ENCODE measurements at regions not wholly inside any gene's neighbourhood (a gene's known extent, or its start where the extent isn't known, plus 50 kb on each side); places are given as distances from the start of the nearest gene placed in this dataset.

DNA sequence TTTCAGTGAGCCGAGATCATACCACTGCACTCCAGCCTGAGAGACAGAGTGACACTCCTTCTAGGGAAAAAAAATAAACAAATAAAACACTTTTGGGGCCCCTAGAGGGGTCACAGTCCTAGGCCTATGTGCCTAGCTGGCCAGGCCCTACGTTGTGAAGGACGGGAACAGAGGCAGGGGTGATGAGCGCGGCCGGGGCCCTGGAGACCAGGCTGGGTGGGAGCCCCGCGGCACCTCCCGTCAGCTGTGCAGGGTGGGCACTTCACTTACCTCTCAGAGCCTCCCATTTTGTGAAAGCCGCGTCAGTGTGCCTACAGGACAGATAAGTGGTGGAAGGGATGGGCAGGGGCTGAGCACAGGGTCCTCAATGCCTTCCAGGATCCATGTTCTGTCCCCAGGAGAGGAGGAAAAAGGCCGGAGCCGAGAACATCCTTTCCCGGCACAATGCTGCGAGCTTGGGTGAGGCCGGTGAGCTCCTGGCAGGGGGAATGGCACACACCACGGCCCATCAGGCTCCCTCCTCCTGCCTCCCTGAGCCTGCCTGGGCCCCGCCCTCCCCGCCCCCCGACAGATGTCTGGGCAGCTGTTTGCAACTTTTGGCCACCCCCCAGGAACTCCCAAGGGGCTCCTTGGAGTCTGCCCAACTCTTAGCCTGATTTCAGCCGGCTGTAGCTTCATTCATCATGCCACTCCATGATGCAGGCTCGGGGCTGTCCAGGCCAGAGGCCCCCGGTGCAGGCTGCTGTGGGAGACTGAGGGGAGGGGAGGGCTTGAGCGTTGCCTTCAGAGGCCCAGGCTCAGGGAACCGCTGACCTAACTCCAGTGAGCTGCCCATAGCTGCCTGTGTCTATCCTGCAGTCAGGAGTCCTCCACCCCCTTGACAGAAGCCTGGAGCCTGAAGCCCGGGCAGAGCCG is 196.5 kb downstream of the TFCP2L1 start:
- DNase-seq (ENCODE audit: extremely low spot score) = no peak
- TF ChIP-seq SP1 (IDR thresholded peaks at IDR 0.05) = no peak
- TF ChIP-seq L3MBTL2 (conservative IDR thresholded peaks at IDR 0.05) = no peak
- no peak for TF ChIP-seq ELF4 (IDR thresholded peaks at IDR 0.05)
- TF ChIP-seq CTBP1 (IDR thresholded peaks at IDR 0.05; ENCODE audit: borderline replicate concordance) = no peak
- TF ChIP-seq FOXM1 (IDR thresholded peaks at IDR 0.05; ENCODE audit: borderline replicate concordance) = no peak
- TF ChIP-seq SUZ12 (IDR thresholded peaks at IDR 0.05) = no peak
- TF ChIP-seq TARDBP (IDR thresholded peaks at IDR 0.05) = no peak
- TF ChIP-seq ZNF384 (IDR thresholded peaks at IDR 0.05) = no peak
- no peak for TF ChIP-seq NFRKB (IDR thresholded peaks at IDR 0.05)
- no peak for TF ChIP-seq BHLHE40 (IDR thresholded peaks at IDR 0.05; ENCODE audit: borderline replicate concordance)
- TF ChIP-seq ARNT (IDR thresholded peaks at IDR 0.05) = no peak
- no peak for TF ChIP-seq PKNOX1 (IDR thresholded peaks at IDR 0.05)
- TF ChIP-seq FOXK2 (IDR thresholded peaks at IDR 0.05) = no peak
- TF ChIP-seq LEF1 (IDR thresholded peaks at IDR 0.05; ENCODE audit: borderline replicate concordance) = no peak
- ChIA-PET POLR2A (interaction anchor here (1.0 kb wide), 1 partner anchor 13 kb away, joined by 3 read pairs; no protein-coding TSS in a partner anchor), CTCF (interaction anchor here (2.7 kb wide), 1 partner anchor 267 kb away, joined by 9 read pairs; no protein-coding TSS in a partner anchor)

GRCh38 chr2:121089166-121089510 is 195.9 kb downstream of the TFCP2L1 start:
- no peak for TF ChIP-seq PKNOX1 (IDR thresholded peaks at IDR 0.05)
- TF ChIP-seq FOXK2 (IDR thresholded peaks at IDR 0.05) = no peak
- TF ChIP-seq ZNF384 (IDR thresholded peaks at IDR 0.05) = no peak
- TF ChIP-seq ARNT (IDR thresholded peaks at IDR 0.05) = no peak
- TF ChIP-seq L3MBTL2 (conservative IDR thresholded peaks at IDR 0.05) = no peak
- TF ChIP-seq CTBP1 (IDR thresholded peaks at IDR 0.05; ENCODE audit: borderline replicate concordance) = no peak
- no peak for TF ChIP-seq ELF4 (IDR thresholded peaks at IDR 0.05)
- TF ChIP-seq FOXM1 (IDR thresholded peaks at IDR 0.05; ENCODE audit: borderline replicate concordance) = no peak
- no peak for TF ChIP-seq LEF1 (IDR thresholded peaks at IDR 0.05; ENCODE audit: borderline replicate concordance)
- no peak for TF ChIP-seq FOXA1 (IDR thresholded peaks at IDR 0.05)
- TF ChIP-seq BHLHE40 (IDR thresholded peaks at IDR 0.05; ENCODE audit: borderline replicate concordance) = no peak
- no peak for TF ChIP-seq SP1 (IDR thresholded peaks at IDR 0.05)
- TF ChIP-seq SUZ12 (IDR thresholded peaks at IDR 0.05) = no peak
- ChIA-PET POLR2A (interaction anchor here (1.0 kb wide), 1 partner anchor 14 kb away, joined by 3 read pairs; no protein-coding TSS in a partner anchor), CTCF (no interaction called here)
- no peak for DNase-seq (ENCODE audit: extremely low spot score)

GRCh38 chr2:121090088-121090715 is 194.8 kb downstream of the TFCP2L1 start:
- ChIA-PET CTCF (interaction anchor here (1.0 to 2.3 kb wide), 2 partner anchors 10 to 38 kb away, joined by 4 to 8 read pairs; no protein-coding TSS in a partner anchor), POLR2A (no interaction called here)
- DNase-seq (ENCODE audit: extremely low spot score) = no peak
- TF ChIP-seq FOXK2 (IDR thresholded peaks at IDR 0.05) (no peak), PKNOX1 (IDR thresholded peaks at IDR 0.05) (no peak), HDGF (IDR thresholded peaks at IDR 0.05; ENCODE audit: borderline replicate concordance) (no peak), TARDBP (IDR thresholded peaks at IDR 0.05) (no peak), SUZ12 (IDR thresholded peaks at IDR 0.05) (no peak), FOXA1 (IDR thresholded peaks at IDR 0.05) (no peak), CTBP1 (IDR thresholded peaks at IDR 0.05; ENCODE audit: borderline replicate concordance) (no peak), ARNT (IDR thresholded peaks at IDR 0.05) (no peak), ELF4 (IDR thresholded peaks at IDR 0.05) (no peak), ZNF384 (IDR thresholded peaks at IDR 0.05) (no peak), SP1 (IDR thresholded peaks at IDR 0.05) (no peak), NFRKB (IDR thresholded peaks at IDR 0.05) (no peak), FOXM1 (IDR thresholded peaks at IDR 0.05; ENCODE audit: borderline replicate concordance) (no peak), LEF1 (IDR thresholded peaks at IDR 0.05; ENCODE audit: borderline replicate concordance) (no peak), BHLHE40 (IDR thresholded peaks at IDR 0.05; ENCODE audit: borderline replicate concordance) (no peak), L3MBTL2 (conservative IDR thresholded peaks at IDR 0.05) (no peak)

DNA sequence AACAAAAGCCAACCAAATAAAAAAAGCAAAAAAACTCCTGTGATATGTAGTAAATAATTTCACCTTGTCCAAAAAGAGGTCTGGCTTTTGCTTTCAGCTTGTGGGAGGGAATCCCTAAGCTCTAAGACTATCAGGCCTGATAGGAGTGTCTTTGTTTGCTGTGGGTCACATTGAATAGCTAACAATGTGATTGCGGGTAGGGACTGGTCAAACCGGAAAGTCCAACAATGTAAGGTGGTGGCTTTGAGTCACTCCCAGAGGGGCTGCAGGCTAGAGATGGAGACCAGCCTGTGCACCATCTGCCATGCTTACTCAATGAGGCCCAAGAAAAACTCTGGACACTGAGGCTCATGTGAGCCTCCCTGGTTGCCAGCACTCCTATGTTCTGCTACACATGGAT is 192.9 kb downstream of the TFCP2L1 start:
- ChIA-PET POLR2A (no interaction called here), CTCF (interaction anchor here (0.6 to 0.9 kb wide), 2 partner anchors 16 to 180 kb away, joined by 3 read pairs; no protein-coding TSS in a partner anchor)
- no peak for DNase-seq (ENCODE audit: extremely low spot score)
- TF ChIP-seq FOXA1 (IDR thresholded peaks at IDR 0.05) (no peak), CTBP1 (IDR thresholded peaks at IDR 0.05; ENCODE audit: borderline replicate concordance) (no peak), ELF4 (IDR thresholded peaks at IDR 0.05) (no peak)

- TF ChIP-seq SUZ12 (IDR thresholded peaks at IDR 0.05) = no peak
- no peak for DNase-seq (ENCODE audit: extremely low spot score)
- ChIA-PET CTCF (interaction anchor here (1.3 to 3.3 kb wide), 3 partner anchors 14 to 263 kb away, joined by 4 to 47 read pairs (median 18); no protein-coding TSS in a partner anchor), POLR2A (no interaction called here)
These were observed 191.3 kb downstream of the TFCP2L1 start for GRCh38 chr2:121093692-121094091.

DNA sequence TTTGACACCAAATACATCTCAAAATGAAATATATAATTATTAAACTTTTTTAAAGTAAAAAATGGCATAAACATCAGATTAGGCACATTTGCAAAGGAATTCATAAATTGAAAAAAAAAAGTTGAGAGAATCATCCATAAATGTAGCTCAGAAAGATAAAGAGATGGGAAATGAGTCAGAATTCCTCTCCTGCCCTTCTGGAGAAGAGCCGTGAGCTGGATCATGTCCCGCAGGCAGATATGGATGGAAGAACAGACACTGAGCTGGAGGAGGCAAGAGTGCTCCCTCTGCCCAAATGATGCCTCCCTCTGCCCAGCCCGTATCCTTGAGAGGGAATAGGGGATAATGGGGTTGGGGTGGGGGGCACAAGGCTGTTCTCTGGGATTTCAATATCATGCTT is 190.9 kb downstream of the TFCP2L1 start:
- TF ChIP-seq ARNT (IDR thresholded peaks at IDR 0.05) = no peak
- TF ChIP-seq ELF4 (IDR thresholded peaks at IDR 0.05) = no peak
- no peak for TF ChIP-seq L3MBTL2 (conservative IDR thresholded peaks at IDR 0.05)
- TF ChIP-seq SP1 (IDR thresholded peaks at IDR 0.05) = no peak
- no peak for TF ChIP-seq CTBP1 (IDR thresholded peaks at IDR 0.05; ENCODE audit: borderline replicate concordance)
- TF ChIP-seq TARDBP (IDR thresholded peaks at IDR 0.05) = no peak
- no peak for TF ChIP-seq PKNOX1 (IDR thresholded peaks at IDR 0.05)
- TF ChIP-seq FOXK2 (IDR thresholded peaks at IDR 0.05) = no peak
- no peak for TF ChIP-seq SUZ12 (IDR thresholded peaks at IDR 0.05)
- TF ChIP-seq BHLHE40 (IDR thresholded peaks at IDR 0.05; ENCODE audit: borderline replicate concordance) = no peak
- no peak for TF ChIP-seq NFRKB (IDR thresholded peaks at IDR 0.05)
- no peak for TF ChIP-seq HDGF (IDR thresholded peaks at IDR 0.05; ENCODE audit: borderline replicate concordance)
- no peak for TF ChIP-seq LEF1 (IDR thresholded peaks at IDR 0.05; ENCODE audit: borderline replicate concordance)
- TF ChIP-seq ZNF384 (IDR thresholded peaks at IDR 0.05) = no peak
- TF ChIP-seq FOXA1 (IDR thresholded peaks at IDR 0.05) = no peak
- no peak for DNase-seq (ENCODE audit: extremely low spot score)
- POLR2A ChIA-PET = interaction anchor here (0.6 kb wide), 1 partner anchor 163 kb away, joined by 4 read pairs; no protein-coding TSS in a partner anchor
- CTCF ChIA-PET = interaction anchor here (1.3 to 3.3 kb wide), 3 partner anchors 14 to 262 kb away, joined by 4 to 47 read pairs (median 18); no protein-coding TSS in a partner anchor
